ENCODE measurements at regions not wholly inside any gene's neighbourhood (a gene's known extent, or its start where the extent isn't known, plus 50 kb on each side); places are given as distances from the start of the nearest gene placed in this dataset.

GRCh38 chr13:94829185-94829836 is 117.0 kb upstream of the SOX21 start:
- no peak overlapping the region for H2AFZ ChIP-seq (replicated peaks; ENCODE audit: low read length, poor library complexity)
- H2BK20ac ChIP-seq (ENCODE audit: low read depth, low read length) = no peak overlapping the region
- H3K9me3 ChIP-seq (ENCODE audit: control insufficient read depth, insufficient read depth, low read length) = no peaks in the 10 kb centered on the region
- H4K91ac ChIP-seq (ENCODE audit: insufficient read depth, low read depth, low read length) = no peak overlapping the region
- DNase-seq (no peak), ATAC-seq (ENCODE audit: low read depth) (no peak)
- no peak overlapping the region for H2BK15ac ChIP-seq (ENCODE audit: low read depth, low read length)
- TF ChIP-seq USF2 (IDR thresholded peaks at IDR 0.05; ENCODE audit: low read depth, low read length) (no peak), CEBPB (IDR thresholded peaks at IDR 0.05; ENCODE audit: low read depth, low read length) (no peak), CHD1 (IDR thresholded peaks at IDR 0.05; ENCODE audit: low read depth, low read length) (no peak), ELK1 (IDR thresholded peaks at IDR 0.05; ENCODE audit: borderline replicate concordance, low read depth, low read length) (no peak), MXI1 (IDR thresholded peaks at IDR 0.05; ENCODE audit: borderline replicate concordance, low read depth, low read length) (no peak), RAD21 (IDR thresholded peaks at IDR 0.05; ENCODE audit: low read length) (no peak), POLR2A (IDR thresholded peaks at IDR 0.05; ENCODE audit: low read depth, low read length) (no peak), BHLHE40 (IDR thresholded peaks at IDR 0.05; ENCODE audit: low read depth, low read length) (no peak), RFX5 (IDR thresholded peaks at IDR 0.05; ENCODE audit: low read depth, low read length) (no peak), SMC3 (IDR thresholded peaks at IDR 0.05; ENCODE audit: low read depth, low read length) (no peak), MAFK (IDR thresholded peaks at IDR 0.05; ENCODE audit: low read depth, low read length) (no peak), NFE2L2 (IDR thresholded peaks at IDR 0.05; ENCODE audit: low read depth, low read length) (no peak), MAZ (IDR thresholded peaks at IDR 0.05; ENCODE audit: borderline replicate concordance, low read depth, low read length) (no peak)
- BruUV-seq (replicated peaks) = no TSS peak
- H3K14ac ChIP-seq (replicated peaks; ENCODE audit: low read depth, low read length) = no peak overlapping the region
- H3K4ac ChIP-seq (ENCODE audit: low read depth, low read length) = no peak overlapping the region
- no peak overlapping the region for H3K4me2 ChIP-seq (ENCODE audit: low read depth, low read length)
- H3K56ac ChIP-seq (ENCODE audit: extremely low read depth, insufficient read depth, low read length) = no peak overlapping the region
- H2AK5ac ChIP-seq (ENCODE audit: low read depth, low read length) = no peak overlapping the region
- H2BK5ac ChIP-seq (ENCODE audit: low read depth, low read length, poor library complexity, severe bottlenecking) = no peak overlapping the region
- no peak overlapping the region for H2BK120ac ChIP-seq (ENCODE audit: low read depth, low read length)
- dilution Hi-C loops (cut with HindIII; ENCODE audit: low sequenced_read_pairs, unreplicated experiment) (no loop called here), intact Hi-C loops (cut with micrococcal nuclease) (no loop called here), in situ Hi-C loops (cut with MboI; ENCODE audit: low sequenced_read_pairs) (no loop called here)
- H4K8ac ChIP-seq (ENCODE audit: low read depth in 2 of 2, low read length in 2 of 2) = no peak overlapping the region
- no peak overlapping the region for H3K23ac ChIP-seq (ENCODE audit: low read depth, low read length)
- H3K79me1 ChIP-seq (ENCODE audit: low read depth in 1 of 2, low read length in 2 of 2) = no peaks in the 10 kb centered on the region
- H4K5ac ChIP-seq (ENCODE audit: low read depth, low read length) = no peak overlapping the region
- WGBS, 2 experiments (ENCODE audit: extremely low coverage in 2 of 2, insufficient read length in 1 of 2) = 0% methylated on average over 1 of the region's 12 CpGs; no CpG with 5 or more reads in 1 of the 2 experiments
- H3K4me3 ChIP-seq (ENCODE audit: insufficient read depth, low read depth, low read length) = no peak overlapping the region
- no peak overlapping the region for H3K27ac ChIP-seq (ENCODE audit: insufficient read depth, low read length)
- H2AK9ac ChIP-seq (replicated peaks; ENCODE audit: low read depth, low read length, poor library complexity) = no peak overlapping the region
- no peak overlapping the region for H3K18ac ChIP-seq (ENCODE audit: low read depth, low read length)
- H3K36me3 ChIP-seq (ENCODE audit: control insufficient read depth, insufficient read depth, low read length) = no peaks in the 10 kb centered on the region
- H3K27me3 ChIP-seq (ENCODE audit: control insufficient read depth, insufficient read depth, low read length) = peaks cover 5% of the 10 kb centered on the region
- H3K9me1 ChIP-seq (ENCODE audit: insufficient read depth, low read length) = no peaks in the 10 kb centered on the region
- POLR2A ChIA-PET (ENCODE audit: unreplicated experiment) = no interaction called here
- no peaks in the 10 kb centered on the region for H4K20me1 ChIP-seq (ENCODE audit: insufficient read depth, low read length)
- H3K4me1 ChIP-seq (ENCODE audit: control insufficient read depth, insufficient read depth, low read length) = no peaks in the 10 kb centered on the region
- H3K9ac ChIP-seq (ENCODE audit: low read depth, low read length) = no peak overlapping the region
- CTCF ChIA-PET = interaction anchor here (0.5 kb wide), 1 partner anchor 25 kb away, joined by 3 read pairs; no protein-coding TSS in a partner anchor
